ENCODE measurements at regions not wholly inside any gene's neighbourhood (a gene's known extent, or its start where the extent isn't known, plus 50 kb on each side); places are given as distances from the start of the nearest gene placed in this dataset.
"Not testable (repeated sequence)": the region's sequence is repeated elsewhere in the genome, so short reads cannot be mapped to it uniquely, and the experiment has no call there.

GRCh38 chr2:66103581-66103980, 331.3 kb upstream of the MEIS1 start:
- no peak for DNase-seq (ENCODE audit: low spot score)

GRCh38 chr2:66101206-66101605, 333.7 kb upstream of the MEIS1 start:
- no peak for DNase-seq (ENCODE audit: low spot score)

GRCh38 chr2:66095820-66096345, 339.0 kb upstream of the MEIS1 start:
- no peak for DNase-seq (ENCODE audit: low spot score)

- not testable (repeated sequence) for DNase-seq (ENCODE audit: low spot score)
Observed at GRCh38 chr2:66094689-66095088, 340.2 kb upstream of the MEIS1 start.

GRCh38 chr2:66093371-66093770, 341.6 kb upstream of the MEIS1 start:
- DNase-seq (ENCODE audit: low spot score): no peak

- no peak for DNase-seq (ENCODE audit: low spot score)
Observed at GRCh38 chr2:66084948-66085590, 349.9 kb upstream of the MEIS1 start.

- no peak for DNase-seq (ENCODE audit: low spot score)
Observed at GRCh38 chr2:66082581-66082980, 352.3 kb upstream of the MEIS1 start.

GRCh38 chr2:66080127-66080526, 354.8 kb upstream of the MEIS1 start:
- DNase-seq (ENCODE audit: low spot score): no peak

GRCh38 chr2:66073172-66073571, 361.8 kb upstream of the MEIS1 start:
- DNase-seq (ENCODE audit: low spot score): no peak

GRCh38 chr2:66070721-66071602, 364.0 kb upstream of the MEIS1 start:
- DNase-seq (ENCODE audit: low spot score): no peak

GRCh38 chr2:66069937-66070720, 364.8 kb upstream of the MEIS1 start:
- DNase-seq (ENCODE audit: low spot score): no peak

GRCh38 chr2:66066032-66066431, 368.9 kb upstream of the MEIS1 start:
- DNase-seq (ENCODE audit: low spot score): no peak

- DNase-seq (ENCODE audit: low spot score): no peak
Observed at GRCh38 chr2:66059332-66059731, 375.6 kb upstream of the MEIS1 start.

- DNase-seq (ENCODE audit: low spot score): no peak
Observed at GRCh38 chr2:66058675-66059074, 376.2 kb upstream of the MEIS1 start.

GRCh38 chr2:66057844-66058243, 377.1 kb upstream of the MEIS1 start:
- DNase-seq (ENCODE audit: low spot score): no peak

GRCh38 chr2:66050392-66050791, 384.5 kb upstream of the MEIS1 start:
- no peak for DNase-seq (ENCODE audit: low spot score)

GRCh38 chr2:66048667-66049066, 386.3 kb upstream of the MEIS1 start:
- DNase-seq (ENCODE audit: low spot score): no peak

GRCh38 chr2:66041902-66042657, 392.8 kb upstream of the MEIS1 start:
- DNase-seq (ENCODE audit: low spot score): no peak

GRCh38 chr2:66036948-66037347, 398.0 kb upstream of the MEIS1 start:
- DNase-seq (ENCODE audit: low spot score): no peak

- DNase-seq (ENCODE audit: low spot score): no peak
Observed at GRCh38 chr2:66034467-66034866, 400.5 kb upstream of the MEIS1 start.

GRCh38 chr2:66032226-66032775, 402.6 kb upstream of the MEIS1 start:
- no peak for DNase-seq (ENCODE audit: low spot score)

Measured in HuH-7.5 (cell line).